Panc1 (cell line): ENCODE measurements at regions not wholly inside any gene's neighbourhood (a gene's known extent, or its start where the extent isn't known, plus 50 kb on each side); places are given as distances from the start of the nearest gene placed in this dataset.

Experiments used
- ATAC-seq: fragments of 200-7000 bp; cut with Tn5 transposase; 2 replicates; pipeline ENCODE4 v1.9.1; 2020; ENCODE audit warnings: mild to moderate bottlenecking, moderate library complexity
- BruUV-seq: library from RNA; stranded (reverse); fragments of 400-500 nt; replicated peaks from 2 replicates; lab custom pipeline; 2021; lab: Mats Ljungman, UMichigan
- CTCF ChIA-PET: fragments of 300-600 bp; sonication (Branson Sonifier 250); formaldehyde crosslinking; loops from one replicate; lab custom pipeline; 2022; ENCODE audit warnings: antibody characterized with exemption; lab: Charles Lee
- POLR2A ChIA-PET: fragments of 300-600 bp; sonication (Branson Sonifier 250); formaldehyde crosslinking; loops from one replicate; lab custom pipeline; 2022; ENCODE audit warnings: antibody characterized with exemption; lab: Charles Lee
- DNase-seq: peaks from one replicate; pipeline ENCODE4 v3.0.0-alpha.2; 2010; ENCODE audit warnings: low read depth, low spot score
- H3K27ac ChIP-seq: 2 replicates; pipeline ENCODE4 v1.5.1; 2011; ENCODE audit warnings: mild to moderate bottlenecking, low read length, inconsistent platforms
- H3K27me3 ChIP-seq: fragments of 200-500 bp; sonication (Bioruptor generic); 2 replicates; pipeline ENCODE4 v1.6.0; 2014; ENCODE audit warnings: low read length, inconsistent platforms; ENCODE audit not compliant: control insufficient read depth, insufficient read depth
- H3K36me3 ChIP-seq: fragments of 200-500 bp; sonication (Bioruptor generic); 2 replicates; pipeline ENCODE4 v1.5.1; 2014; ENCODE audit warnings: inconsistent platforms, mild to moderate bottlenecking, low read length, moderate library complexity; ENCODE audit not compliant: control insufficient read depth, insufficient read depth
- H3K4me1 ChIP-seq: 2 replicates; pipeline ENCODE4 v1.5.1; 2011; ENCODE audit warnings: inconsistent platforms, mild to moderate bottlenecking, low read length, moderate library complexity; ENCODE audit not compliant: control insufficient read depth, insufficient read depth
- H3K4me3 ChIP-seq, 2 experiments: 2 replicates each; pipeline ENCODE4 v1.5.1; 2011 to 2012; ENCODE audit warnings: low read depth in 2 of 2, low read length in 2 of 2, mild to moderate bottlenecking in 2 of 2, inconsistent platforms in 1 of 2, moderate library complexity in 1 of 2
- H3K9me3 ChIP-seq: fragments of 200-500 bp; sonication (Bioruptor generic); 2 replicates; pipeline ENCODE4 v1.5.1; 2014; ENCODE audit warnings: low read depth, mild to moderate bottlenecking, inconsistent platforms, low read length, moderate library complexity; ENCODE audit not compliant: control insufficient read depth, insufficient read depth
- CTCF ChIP-seq: fragments of 450-650 bp; IDR thresholded peaks from 2 replicates; pipeline ENCODE4 v1.5.1; 2017; ENCODE audit warnings: mild to moderate bottlenecking
- REST ChIP-seq, 2 experiments: IDR thresholded peaks; 2 replicates each; pipeline ENCODE4 v1.6.1; 2011 to 2012; ENCODE audit warnings: low read depth in 2 of 2, control low read depth in 1 of 2, low read length in 1 of 2, mild to moderate bottlenecking in 1 of 2, moderate library complexity in 1 of 2; ENCODE audit not compliant: insufficient read depth in 1 of 2
- SIN3A ChIP-seq: IDR thresholded peaks from 2 replicates; pipeline ENCODE4 v1.6.1; 2012; ENCODE audit warnings: low read depth, mild to moderate bottlenecking, low read length, moderate library complexity, borderline replicate concordance; ENCODE audit not compliant: insufficient read depth
- TCF7L2 ChIP-seq: IDR thresholded peaks from 2 replicates; pipeline ENCODE4 v1.6.1; 2011; ENCODE audit warnings: mild to moderate bottlenecking, low read depth, low read length, inconsistent platforms
- in situ Hi-C: cut with HindIII; loops from 2 replicates; pipeline ENCODE4 v1.10.0; 2016; ENCODE audit warnings: low sequenced_read_pairs, low pct_unique_long_range_greater_than_20kb
- intact Hi-C: fragments of 100-400 bp; cut with micrococcal nuclease; formaldehyde crosslinking; loops from one replicate; pipeline ENCODE4 v1.10.0; 2022; ENCODE audit not compliant: unreplicated experiment

- intact Hi-C loops (no loop called here), in situ Hi-C loops (no loop called here)
- H3K27me3 ChIP-seq = no peaks in the 10 kb centered on the region
- CTCF ChIA-PET = no interaction called here
- no peaks in the 10 kb centered on the region for H3K9me3 ChIP-seq
- no peaks in the 10 kb centered on the region for H3K4me1 ChIP-seq
- no TSS peak for BruUV-seq
- H3K36me3 ChIP-seq = no peaks in the 10 kb centered on the region
- POLR2A ChIA-PET = no interaction called here
- no peak overlapping the region for H3K4me3 ChIP-seq
- ATAC-seq (no peak), DNase-seq (no peak)
- no peak for TF ChIP-seq REST (IDR thresholded peaks at IDR 0.05; ENCODE audit: insufficient read depth in 1 of 2, low read depth in 2 of 2, low read length in 1 of 2)
- no peak for TF ChIP-seq SIN3A
- no peak for TF ChIP-seq CTCF
- no peak overlapping the region for H3K27ac ChIP-seq
Observed at GRCh38 chr21:24869862-24870261, 737.4 kb downstream of the MRPL39 start.

- in situ Hi-C loops (no loop called here), intact Hi-C loops (no loop called here)
- BruUV-seq = no TSS peak
- no peak overlapping the region for H3K27ac ChIP-seq
- CTCF ChIA-PET = no interaction called here
- no peaks in the 10 kb centered on the region for H3K27me3 ChIP-seq
- DNase-seq = no peak
- POLR2A ChIA-PET = no interaction called here
- H3K36me3 ChIP-seq = no peaks in the 10 kb centered on the region
- H3K4me1 ChIP-seq = no peaks in the 10 kb centered on the region
- TF ChIP-seq CTCF (no peak), SIN3A (no peak), TCF7L2 (no peak), REST (IDR thresholded peaks at IDR 0.05; ENCODE audit: insufficient read depth in 1 of 2, low read depth in 2 of 2, low read length in 1 of 2) (no peak)
- ATAC-seq = no peak
- no peaks in the 10 kb centered on the region for H3K9me3 ChIP-seq
- no peak overlapping the region for H3K4me3 ChIP-seq
Observed at GRCh38 chr21:24868117-24868516, 739.2 kb downstream of the MRPL39 start.
